DMS79 (cell line): ENCODE measurements at regions not wholly inside any gene's neighbourhood (a gene's known extent, or its start where the extent isn't known, plus 50 kb on each side); places are given as distances from the start of the nearest gene placed in this dataset.
A peak's percentile ranks its signal among the peaks of the same experiment; 100 is the strongest.
"Not testable (repeated sequence)": the region's sequence is repeated elsewhere in the genome, so short reads cannot be mapped to it uniquely, and the experiment has no call there.

Experiments used
- DNase-seq: peaks from one replicate; lab custom pipeline; 2025; lab: John Stamatoyannopoulos, UW

GRCh38 chr6:26957399-26958127 lies 289.9 kb upstream of the PRSS16 start:
- not testable (repeated sequence) for DNase-seq

- not testable (repeated sequence) for DNase-seq
These were observed 286.3 kb upstream of the PRSS16 start for GRCh38 chr6:26961236-26961635.

- no peak for DNase-seq
These were observed 245.1 kb upstream of the PRSS16 start for GRCh38 chr6:27002447-27002846.

- DNase-seq = no peak
These were observed 240.5 kb upstream of the PRSS16 start for GRCh38 chr6:27007020-27007419.

- not testable (repeated sequence) for DNase-seq
These were observed 238.9 kb upstream of the PRSS16 start for GRCh38 chr6:27008613-27009012.

GRCh38 chr6:27014053-27014452 lies 233.4 kb upstream of the PRSS16 start:
- DNase-seq = not testable (repeated sequence)

- no peak for DNase-seq
These were observed 230.8 kb upstream of the PRSS16 start for GRCh38 chr6:27016689-27017088.

GRCh38 chr6:27018401-27018800 lies 229.1 kb upstream of the PRSS16 start:
- not testable (repeated sequence) for DNase-seq

GRCh38 chr6:27019651-27020552 lies 227.6 kb upstream of the PRSS16 start:
- DNase-seq = peak; percentile 54

- DNase-seq = no peak
These were observed 227.0 kb upstream of the PRSS16 start for GRCh38 chr6:27020553-27020880.

- no peak for DNase-seq
These were observed 223.8 kb upstream of the PRSS16 start for GRCh38 chr6:27023664-27024063.

- no peak for DNase-seq
These were observed 222.2 kb upstream of the PRSS16 start for GRCh38 chr6:27025351-27025750.

GRCh38 chr6:27026361-27026760 lies 221.1 kb upstream of the PRSS16 start:
- DNase-seq = no peak

- DNase-seq = no peak
These were observed 216.2 kb upstream of the PRSS16 start for GRCh38 chr6:27031302-27031701.

GRCh38 chr6:27038498-27038897 lies 209.0 kb upstream of the PRSS16 start:
- no peak for DNase-seq

- DNase-seq = no peak
These were observed 207.1 kb upstream of the PRSS16 start for GRCh38 chr6:27040244-27041042.

- no peak for DNase-seq
These were observed 204.3 kb upstream of the PRSS16 start for GRCh38 chr6:27043244-27043643.

- DNase-seq = not testable (repeated sequence)
These were observed 202.4 kb upstream of the PRSS16 start for GRCh38 chr6:27045131-27045530.

- DNase-seq = not testable (repeated sequence)
These were observed 199.8 kb upstream of the PRSS16 start for GRCh38 chr6:27047725-27048124.

GRCh38 chr6:27049863-27050781 lies 197.4 kb upstream of the PRSS16 start:
- DNase-seq = peak; percentile 3

- DNase-seq = not testable (repeated sequence)
These were observed 195.3 kb upstream of the PRSS16 start for GRCh38 chr6:27052082-27052730.
